ENCODE measurements at regions not wholly inside any gene's neighbourhood (a gene's known extent, or its start where the extent isn't known, plus 50 kb on each side); places are given as distances from the start of the nearest gene placed in this dataset.

GRCh38 chr7:25408012-25408687 is 179.9 kb upstream of the NPVF start:
- in situ Hi-C loops (cut with HindIII; ENCODE audit: low pct_ligation_motif_present, low sequenced_read_pairs): no loop called here
- Histone ChIP-seq H3K36me3 (replicated peaks) (no peaks in the 10 kb centered on the region), H3K27me3 (replicated peaks) (no peaks in the 10 kb centered on the region), H3K4me3 (ENCODE audit: low read depth, low read length) (no peak overlapping the region), H3K27ac (no peak overlapping the region)
- no peak for TF ChIP-seq CTCF (IDR thresholded peaks at IDR 0.05; ENCODE audit: low read depth, low read length, missing control alignments)
- no peak for DNase-seq

- DNase-seq: no peak
- no peak overlapping the region for H3K27ac ChIP-seq
- no peak for TF ChIP-seq CTCF (IDR thresholded peaks at IDR 0.05; ENCODE audit: low read depth, low read length, missing control alignments)
- in situ Hi-C loops (cut with HindIII; ENCODE audit: low pct_ligation_motif_present, low sequenced_read_pairs): no loop called here
- no peak overlapping the region for H3K4me3 ChIP-seq (ENCODE audit: low read depth, low read length)
- no peaks in the 10 kb centered on the region for H3K27me3 ChIP-seq (replicated peaks)
- no peaks in the 10 kb centered on the region for H3K36me3 ChIP-seq (replicated peaks)
These were observed 180.6 kb upstream of the NPVF start for GRCh38 chr7:25408876-25409275.

DNA sequence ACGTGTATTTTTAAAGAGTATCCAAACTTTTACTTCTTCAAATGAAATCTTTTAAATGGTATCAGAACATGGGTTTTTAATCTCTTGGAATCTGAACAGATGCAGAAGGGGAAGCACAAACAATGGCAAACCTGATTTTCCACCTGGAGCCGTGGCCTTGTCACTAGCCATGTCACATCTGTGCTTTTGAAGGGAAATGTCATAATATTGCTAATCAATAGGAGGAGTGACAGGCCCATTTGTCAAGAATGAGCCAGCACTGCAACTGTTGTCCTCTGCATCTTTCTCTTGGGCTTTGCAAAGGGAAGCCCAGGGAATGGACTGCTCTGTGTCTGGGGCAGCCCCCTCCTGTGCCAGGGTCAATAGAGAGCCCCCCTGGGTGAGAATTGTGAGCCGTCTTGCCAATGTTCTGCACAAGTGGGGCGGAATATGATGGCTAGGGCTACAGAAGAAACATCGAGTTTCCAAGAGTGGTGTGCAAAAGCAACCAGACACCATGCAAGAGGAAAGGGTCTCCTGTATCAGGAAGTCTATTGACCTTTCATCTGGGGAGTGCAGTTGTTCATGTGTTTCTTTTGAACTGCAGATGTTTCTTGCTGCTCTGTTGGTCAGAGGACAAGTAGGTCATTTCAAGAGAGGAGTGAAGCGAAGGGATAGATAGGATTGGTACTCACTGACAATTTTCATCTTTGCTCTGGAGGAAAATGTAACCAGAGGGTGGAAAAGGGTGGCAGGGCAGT is 181.8 kb upstream of the NPVF start:
- no peak for TF ChIP-seq CTCF (IDR thresholded peaks at IDR 0.05; ENCODE audit: low read depth, low read length, missing control alignments)
- DNase-seq: no peak
- no peak overlapping the region for H3K4me3 ChIP-seq (ENCODE audit: low read depth, low read length)
- H3K27me3 ChIP-seq (replicated peaks): no peaks in the 10 kb centered on the region
- no peak overlapping the region for H3K27ac ChIP-seq
- no peaks in the 10 kb centered on the region for H3K36me3 ChIP-seq (replicated peaks)
- in situ Hi-C loops (cut with HindIII; ENCODE audit: low pct_ligation_motif_present, low sequenced_read_pairs): no loop called here

DNA sequence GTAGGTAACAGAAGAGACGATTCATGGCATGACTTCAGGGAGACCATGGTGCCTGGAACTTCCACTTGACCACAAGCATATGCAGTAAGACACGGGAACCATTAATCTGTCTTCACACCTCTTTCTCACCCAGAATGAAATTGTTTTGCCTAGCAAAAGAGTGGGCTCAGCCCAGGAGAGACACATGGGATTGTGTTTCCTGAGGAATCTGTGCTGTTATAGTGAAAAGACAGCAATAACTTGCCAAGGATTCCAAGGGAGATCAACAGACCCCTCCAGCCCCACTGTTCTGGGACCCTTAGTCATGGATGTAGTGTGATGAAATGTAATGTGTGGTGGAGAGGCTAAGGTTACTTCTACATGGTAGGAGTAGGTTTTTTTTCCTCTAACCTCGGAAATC is 192.5 kb upstream of the NPVF start:
- H3K27me3 ChIP-seq (replicated peaks): no peaks in the 10 kb centered on the region
- H3K27ac ChIP-seq: no peak overlapping the region
- in situ Hi-C loops (cut with HindIII; ENCODE audit: low pct_ligation_motif_present, low sequenced_read_pairs): no loop called here
- TF ChIP-seq CTCF (IDR thresholded peaks at IDR 0.05; ENCODE audit: low read depth, low read length, missing control alignments): no peak
- H3K36me3 ChIP-seq (replicated peaks): no peaks in the 10 kb centered on the region
- no peak overlapping the region for H3K4me3 ChIP-seq (ENCODE audit: low read depth, low read length)
- DNase-seq: no peak

GRCh38 chr7:25424113-25424512 is 195.8 kb upstream of the NPVF start:
- no peak for TF ChIP-seq CTCF (IDR thresholded peaks at IDR 0.05; ENCODE audit: low read depth, low read length, missing control alignments)
- no peaks in the 10 kb centered on the region for H3K36me3 ChIP-seq (replicated peaks)
- DNase-seq: no peak
- H3K4me3 ChIP-seq (ENCODE audit: low read depth, low read length): no peak overlapping the region
- no peak overlapping the region for H3K27ac ChIP-seq
- in situ Hi-C loops (cut with HindIII; ENCODE audit: low pct_ligation_motif_present, low sequenced_read_pairs): no loop called here
- H3K27me3 ChIP-seq (replicated peaks): no peaks in the 10 kb centered on the region

All from brain microvascular endothelial cell (primary cell).